K562 (cell line): ENCODE measurements at regions not wholly inside any gene's neighbourhood (a gene's known extent, or its start where the extent isn't known, plus 50 kb on each side); places are given as distances from the start of the nearest gene placed in this dataset.
A peak's percentile ranks its signal among the peaks of the same experiment; 100 is the strongest.

Source experiments
- ARHGAP35 ChIP-seq: fragments of 450-650 bp; IDR thresholded peaks from 2 replicates; pipeline ENCODE4 v1.6.1; 2018; ENCODE audit not compliant: partially characterized antibody
- BCL6 ChIP-seq: fragments of 250-450 bp; sonication (Bioruptor Pico); IDR thresholded peaks from 2 replicates; pipeline ENCODE4 v1.4.0; 2020
- DLX4 ChIP-seq: fragments of 250-450 bp; sonication (Bioruptor Pico); IDR thresholded peaks from 2 replicates; pipeline ENCODE4 v1.6.1; 2021; ENCODE audit warnings: mild to moderate bottlenecking
- ELF1 ChIP-seq: fragments of 200-800 bp; sonication (Bioruptor generic); IDR thresholded peaks from 2 replicates; pipeline ENCODE4 v1.6.1; 2016; ENCODE audit warnings: missing genetic modification characterization, missing compliant biosample characterization
- EZH2 ChIP-seq: IDR thresholded peaks from 2 replicates; pipeline ENCODE4 v1.6.1; 2012; ENCODE audit warnings: low read depth, mild to moderate bottlenecking, inconsistent platforms, low read length, borderline replicate concordance
- GTF2B ChIP-seq: IDR thresholded peaks from 2 replicates; pipeline ENCODE4 v1.6.1; 2011; ENCODE audit not compliant: insufficient read length; ENCODE audit errors: extremely low read depth
- ID3 ChIP-seq, 2 experiments: fragments of 250-450 bp in 1 of 2; fragments of 450-650 bp in 1 of 2; sonication (Bioruptor Pico) in 1 of 2; IDR thresholded peaks; 2 replicates each; pipeline versions ENCODE4 v1.6.1 to v1.8.0; 2016 to 2021; ENCODE audit warnings: mild to moderate bottlenecking in 2 of 2, moderate library complexity in 2 of 2, missing compliant biosample characterization in 1 of 2, missing genetic modification characterization in 1 of 2
- KDM4B ChIP-seq, 2 experiments: fragments of 450-650 bp in 1 of 2; sonication (generic) in 1 of 2; IDR thresholded peaks; 2 replicates each; pipeline ENCODE4 v1.6.1; 2016 to 2017; ENCODE audit warnings: borderline replicate concordance in 2 of 2, antibody characterized with exemption in 1 of 2, low read depth in 1 of 2, mild to moderate bottlenecking in 1 of 2
- NCOA4 ChIP-seq: fragments of 450-650 bp; IDR thresholded peaks from 2 replicates; pipeline ENCODE4 v1.6.1; 2018; ENCODE audit warnings: mild to moderate bottlenecking; ENCODE audit not compliant: partially characterized antibody
- NELFE ChIP-seq: IDR thresholded peaks from 2 replicates; pipeline ENCODE4 v1.6.1; 2011; ENCODE audit warnings: mild to moderate bottlenecking; ENCODE audit not compliant: insufficient read depth, insufficient read length
- NR2C2 ChIP-seq, 2 experiments: fragments of 200-800 bp in 1 of 2; sonication (Bioruptor generic) in 1 of 2; sonication (generic) in 1 of 2; formaldehyde crosslinking in 1 of 2; IDR thresholded peaks; 2 replicates each; pipeline versions ENCODE4 v1.6.1 to v1.8.0; 2016 to 2022; ENCODE audit warnings: mild to moderate bottlenecking in 1 of 2, missing compliant biosample characterization in 1 of 2, missing genetic modification characterization in 1 of 2, missing genetic modification reagents in 1 of 2
- STAG1 ChIP-seq: sonication (generic); formaldehyde crosslinking; IDR thresholded peaks from 2 replicates; pipeline ENCODE4 v1.5.0; 2020; ENCODE audit warnings: missing genetic modification reagents, borderline replicate concordance
- TAF7 ChIP-seq: fragments of 450-650 bp; IDR thresholded peaks from 2 replicates; pipeline ENCODE4 v1.6.1; 2016; ENCODE audit warnings: missing genetic modification characterization, missing compliant biosample characterization
- TBP ChIP-seq: optimal IDR thresholded peaks from 2 replicates; pipeline ENCODE3; 2011; ENCODE audit warnings: low read depth, low read length, improper control_type of control experiment
- ZNF175 ChIP-seq: fragments of 200-800 bp; sonication (Bioruptor generic); IDR thresholded peaks from 2 replicates; pipeline ENCODE4 v1.6.1; 2016; ENCODE audit warnings: low read depth, mild to moderate bottlenecking, missing genetic modification characterization, missing compliant biosample characterization
- ZNF212 ChIP-seq: fragments of 450-650 bp; formaldehyde crosslinking; IDR thresholded peaks from 2 replicates; pipeline ENCODE4 v1.4.0; 2020; ENCODE audit warnings: mild to moderate bottlenecking
- ZNF407 ChIP-seq: fragments of 450-650 bp; IDR thresholded peaks from 2 replicates; pipeline ENCODE4 v1.6.1; 2016; ENCODE audit warnings: low read depth
- ZNF436 ChIP-seq: fragments of 250-450, 450-650 bp; sonication (Bioruptor Pico); formaldehyde crosslinking; IDR thresholded peaks from 2 replicates; pipeline ENCODE4 v1.7.0; 2020; ENCODE audit warnings: mild to moderate bottlenecking

- TF ChIP-seq ID3 (CRISPR knock-in tag; IDR thresholded peaks at IDR 0.05), result no peak
- no peak for TF ChIP-seq ID3 (tag; IDR thresholded peaks at IDR 0.05)
- no peak for TF ChIP-seq ZNF212 (CRISPR knock-in tag)
- no peak for TF ChIP-seq EZH2
- no peak for TF ChIP-seq BCL6 (CRISPR knock-in tag)
- TF ChIP-seq NCOA4, result no peak
- TF ChIP-seq ZNF407, result no peak
- TF ChIP-seq ARHGAP35, result no peak
- no peak for TF ChIP-seq KDM4B (IDR thresholded peaks at IDR 0.05; ENCODE audit: borderline replicate concordance in 2 of 2, low read depth in 1 of 2)
- no peak for TF ChIP-seq TBP
- TF ChIP-seq GTF2B, result no peak
- TF ChIP-seq NELFE, result no peak
- no peak for TF ChIP-seq DLX4 (CRISPR knock-in tag)
- no peak for TF ChIP-seq ELF1 (tag)
- TF ChIP-seq TAF7, result no peak
- no peak for TF ChIP-seq NR2C2 (CRISPR knock-in tag; IDR thresholded peaks at IDR 0.05)
- no peak for TF ChIP-seq NR2C2 (tag; IDR thresholded peaks at IDR 0.05)
- no peak for TF ChIP-seq ZNF436 (CRISPR knock-in tag)
- TF ChIP-seq ZNF175 (CRISPR knock-in tag), result 0 out of 2 replicates have a peak, but pooled peaks have one; percentile 41
- no peak for TF ChIP-seq STAG1 (CRISPR knock-in tag)
Measured at GRCh38 chr5:89418407-89419085, 535.6 kb upstream of the MEF2C start (continued).
